Liver (tissue), 7 donors: ENCODE measurements at regions not wholly inside any gene's neighbourhood (a gene's known extent, or its start where the extent isn't known, plus 50 kb on each side); places are given as distances from the start of the nearest gene placed in this dataset.

Experiments used
- DNase-seq: peaks from one replicate; pipeline ENCODE4 v3.0.0-alpha.2; 2017; ENCODE audit warnings: low spot score
- H3K27ac ChIP-seq, 2 donors: one replicate each; pipeline ENCODE4 v1.7.0; 2013; ENCODE audit warnings: inconsistent platforms in 2 of 2, low read length in 2 of 2, control low read depth in 1 of 2, low read depth in 1 of 2, mild to moderate bottlenecking in 1 of 2
- H3K27me3 ChIP-seq, 4 donors: one replicate each; pipeline versions ENCODE4 v1.6.1 to v1.7.0; 2013; ENCODE audit warnings: low read length in 3 of 4, inconsistent platforms in 1 of 4, mild to moderate bottlenecking in 1 of 4, moderate library complexity in 1 of 4; ENCODE audit not compliant: control insufficient read depth in 4 of 4, insufficient read depth in 4 of 4
- H3K36me3 ChIP-seq, 4 donors: one replicate each; pipeline versions ENCODE4 v1.6.1 to v1.7.0; 2013; ENCODE audit warnings: low read length in 3 of 4, mild to moderate bottlenecking in 3 of 4, low read depth in 1 of 4, moderate library complexity in 1 of 4; ENCODE audit not compliant: control insufficient read depth in 4 of 4, insufficient read depth in 3 of 4
- H3K4me1 ChIP-seq, 4 donors: one replicate each; pipeline versions ENCODE4 v1.6.1 to v1.7.0; 2013; ENCODE audit warnings: low read length in 3 of 4, mild to moderate bottlenecking in 3 of 4, moderate library complexity in 1 of 4; ENCODE audit not compliant: control insufficient read depth in 4 of 4, insufficient read depth in 4 of 4
- H3K4me3 ChIP-seq, 3 donors: one replicate each; pipeline versions ENCODE4 v1.6.1 to v1.7.0; 2013; ENCODE audit warnings: low read length in 3 of 3, control low read depth in 1 of 3, low read depth in 1 of 3, mild to moderate bottlenecking in 1 of 3
- H3K9ac ChIP-seq, 2 donors: one replicate each; pipeline ENCODE4 v1.7.0; 2013; ENCODE audit warnings: low read length in 2 of 2, mild to moderate bottlenecking in 2 of 2, moderate library complexity in 2 of 2, control low read depth in 1 of 2, low read depth in 1 of 2
- H3K9me3 ChIP-seq, 4 donors: one replicate each; pipeline versions ENCODE4 v1.6.1 to v1.7.0; 2013; ENCODE audit warnings: low read length in 3 of 4; ENCODE audit not compliant: control insufficient read depth in 4 of 4
- ATF3 ChIP-seq: IDR thresholded peaks from 2 replicates; pipeline ENCODE4 v1.6.1; 2016; ENCODE audit warnings: antibody characterized with exemption
- EGR1 ChIP-seq, 2 donors: IDR thresholded peaks; 2 replicates each; pipeline ENCODE4 v1.6.1; 2016 to 2018; ENCODE audit warnings: antibody characterized with exemption in 2 of 2, low read depth in 2 of 2
- FOXA1 ChIP-seq: IDR thresholded peaks from 2 replicates; pipeline ENCODE4 v1.6.1; 2016; ENCODE audit warnings: antibody characterized with exemption
- HNF4A ChIP-seq, 2 donors: conservative IDR thresholded peaks; 2 replicates each; pipeline ENCODE4 v1.6.1; 2016; ENCODE audit warnings: antibody characterized with exemption in 2 of 2, mild to moderate bottlenecking in 2 of 2
- HNF4G ChIP-seq: IDR thresholded peaks from 2 replicates; pipeline ENCODE4 v1.6.1; 2016; ENCODE audit warnings: antibody characterized with exemption
- JUND ChIP-seq, 2 donors: IDR thresholded peaks; 2 replicates each; pipeline ENCODE4 v1.6.1; 2016; ENCODE audit warnings: antibody characterized with exemption in 2 of 2
- NR2F2 ChIP-seq: IDR thresholded peaks from 2 replicates; pipeline ENCODE4 v1.6.1; 2016; ENCODE audit warnings: antibody characterized with exemption
- RAD21 ChIP-seq, 2 donors: IDR thresholded peaks; 2 replicates each; pipeline ENCODE4 v1.6.1; 2016; ENCODE audit warnings: antibody characterized with exemption in 2 of 2, mild to moderate bottlenecking in 2 of 2
- RXRA ChIP-seq, 2 donors: IDR thresholded peaks; 2 replicates each; pipeline ENCODE4 v1.6.1; 2017 to 2018; ENCODE audit warnings: antibody characterized with exemption in 2 of 2, mild to moderate bottlenecking in 1 of 2
- SP1 ChIP-seq: IDR thresholded peaks from 2 replicates; pipeline ENCODE4 v1.6.1; 2018; ENCODE audit warnings: antibody characterized with exemption, mild to moderate bottlenecking
- TAF1 ChIP-seq: conservative IDR thresholded peaks from 2 replicates; pipeline ENCODE4 v1.6.1; 2016; ENCODE audit warnings: antibody characterized with exemption, mild to moderate bottlenecking
- YY1 ChIP-seq: IDR thresholded peaks from 2 replicates; pipeline ENCODE4 v1.6.1; 2016; ENCODE audit warnings: antibody characterized with exemption, mild to moderate bottlenecking
- WGBS: extraction: QIAGEN DNeasy Blood & Tissue Kit; methylation state at CpG from one replicate; pipeline ENCODE4 v1.1.7; 2013; 5-methylcytosine and 5-hydroxymethylcytosine counted together
- TF ChIP-seq, protein P1 (sequence below): IDR thresholded peaks from 2 replicates; pipeline ENCODE4 v1.6.1; 2016; ENCODE audit warnings: antibody characterized with exemption
- TF ChIP-seq, protein P2 (sequence below): IDR thresholded peaks from 2 replicates; pipeline ENCODE4 v1.6.1; 2016; ENCODE audit warnings: antibody characterized with exemption, mild to moderate bottlenecking
- TF ChIP-seq, protein P3 (sequence below): IDR thresholded peaks from 2 replicates; pipeline ENCODE4 v1.6.1; 2016; ENCODE audit warnings: antibody characterized with exemption
- donor health status: healthy.
- donor health status: healthy.
- donor health status: healthy.
- donor health status: healthy.

- Histone ChIP-seq H3K27me3 (no peaks in the 10 kb centered on the region), H3K4me1 (no peaks in the 10 kb centered on the region)
- no peak for TF ChIP-seq YY1
- TF ChIP-seq EGR1 (IDR thresholded peaks at IDR 0.05; ENCODE audit: low read depth in 2 of 2) = no peak
- no peak for TF ChIP-seq RXRA (IDR thresholded peaks at IDR 0.05)
- no peak for TF ChIP-seq HNF4G
- TF ChIP-seq, protein P1, sequence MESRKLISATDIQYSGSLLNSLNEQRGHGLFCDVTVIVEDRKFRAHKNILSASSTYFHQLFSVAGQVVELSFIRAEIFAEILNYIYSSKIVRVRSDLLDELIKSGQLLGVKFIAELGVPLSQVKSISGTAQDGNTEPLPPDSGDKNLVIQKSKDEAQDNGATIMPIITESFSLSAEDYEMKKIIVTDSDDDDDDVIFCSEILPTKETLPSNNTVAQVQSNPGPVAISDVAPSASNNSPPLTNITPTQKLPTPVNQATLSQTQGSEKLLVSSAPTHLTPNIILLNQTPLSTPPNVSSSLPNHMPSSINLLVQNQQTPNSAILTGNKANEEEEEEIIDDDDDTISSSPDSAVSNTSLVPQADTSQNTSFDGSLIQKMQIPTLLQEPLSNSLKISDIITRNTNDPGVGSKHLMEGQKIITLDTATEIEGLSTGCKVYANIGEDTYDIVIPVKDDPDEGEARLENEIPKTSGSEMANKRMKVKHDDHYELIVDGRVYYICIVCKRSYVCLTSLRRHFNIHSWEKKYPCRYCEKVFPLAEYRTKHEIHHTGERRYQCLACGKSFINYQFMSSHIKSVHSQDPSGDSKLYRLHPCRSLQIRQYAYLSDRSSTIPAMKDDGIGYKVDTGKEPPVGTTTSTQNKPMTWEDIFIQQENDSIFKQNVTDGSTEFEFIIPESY = no peak
- TF ChIP-seq, protein P2, sequence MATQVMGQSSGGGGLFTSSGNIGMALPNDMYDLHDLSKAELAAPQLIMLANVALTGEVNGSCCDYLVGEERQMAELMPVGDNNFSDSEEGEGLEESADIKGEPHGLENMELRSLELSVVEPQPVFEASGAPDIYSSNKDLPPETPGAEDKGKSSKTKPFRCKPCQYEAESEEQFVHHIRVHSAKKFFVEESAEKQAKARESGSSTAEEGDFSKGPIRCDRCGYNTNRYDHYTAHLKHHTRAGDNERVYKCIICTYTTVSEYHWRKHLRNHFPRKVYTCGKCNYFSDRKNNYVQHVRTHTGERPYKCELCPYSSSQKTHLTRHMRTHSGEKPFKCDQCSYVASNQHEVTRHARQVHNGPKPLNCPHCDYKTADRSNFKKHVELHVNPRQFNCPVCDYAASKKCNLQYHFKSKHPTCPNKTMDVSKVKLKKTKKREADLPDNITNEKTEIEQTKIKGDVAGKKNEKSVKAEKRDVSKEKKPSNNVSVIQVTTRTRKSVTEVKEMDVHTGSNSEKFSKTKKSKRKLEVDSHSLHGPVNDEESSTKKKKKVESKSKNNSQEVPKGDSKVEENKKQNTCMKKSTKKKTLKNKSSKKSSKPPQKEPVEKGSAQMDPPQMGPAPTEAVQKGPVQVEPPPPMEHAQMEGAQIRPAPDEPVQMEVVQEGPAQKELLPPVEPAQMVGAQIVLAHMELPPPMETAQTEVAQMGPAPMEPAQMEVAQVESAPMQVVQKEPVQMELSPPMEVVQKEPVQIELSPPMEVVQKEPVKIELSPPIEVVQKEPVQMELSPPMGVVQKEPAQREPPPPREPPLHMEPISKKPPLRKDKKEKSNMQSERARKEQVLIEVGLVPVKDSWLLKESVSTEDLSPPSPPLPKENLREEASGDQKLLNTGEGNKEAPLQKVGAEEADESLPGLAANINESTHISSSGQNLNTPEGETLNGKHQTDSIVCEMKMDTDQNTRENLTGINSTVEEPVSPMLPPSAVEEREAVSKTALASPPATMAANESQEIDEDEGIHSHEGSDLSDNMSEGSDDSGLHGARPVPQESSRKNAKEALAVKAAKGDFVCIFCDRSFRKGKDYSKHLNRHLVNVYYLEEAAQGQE = no peak
- TF ChIP-seq, protein P3, sequence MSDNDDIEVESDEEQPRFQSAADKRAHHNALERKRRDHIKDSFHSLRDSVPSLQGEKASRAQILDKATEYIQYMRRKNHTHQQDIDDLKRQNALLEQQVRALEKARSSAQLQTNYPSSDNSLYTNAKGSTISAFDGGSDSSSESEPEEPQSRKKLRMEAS = no peak
- TF ChIP-seq JUND (IDR thresholded peaks at IDR 0.05) = no peak
- TF ChIP-seq NR2F2 = no peak
- no peak for TF ChIP-seq FOXA1
- no peak for TF ChIP-seq RAD21 (IDR thresholded peaks at IDR 0.05)
- no peak for TF ChIP-seq HNF4A (conservative IDR thresholded peaks at IDR 0.05)
- no peak for TF ChIP-seq ATF3
- TF ChIP-seq SP1 = no peak
Observed at GRCh38 chr16:89036776-89037175, 56.9 kb upstream of the ACSF3 start.

GRCh38 chr16:89037261-89038152 lies 56.1 kb upstream of the ACSF3 start:
- H3K36me3 ChIP-seq = no peaks in the 10 kb centered on the region
- no peak overlapping the region for H3K9ac ChIP-seq
- DNase-seq = peak; percentile 52
- no peak overlapping the region for H3K4me3 ChIP-seq
- no peaks in the 10 kb centered on the region for H3K27me3 ChIP-seq
- H3K4me1 ChIP-seq = no peaks in the 10 kb centered on the region
- no peaks in the 10 kb centered on the region for H3K9me3 ChIP-seq
- TF ChIP-seq, protein P2 = peak; percentile 98
- no peak for TF ChIP-seq TAF1
- no peak overlapping the region for H3K27ac ChIP-seq
- WGBS = 48% methylated on average over 30 of the region's 30 CpGs

More at GRCh38 chr16:89036776-89037175, 56.9 kb upstream of the ACSF3 start:
- Histone ChIP-seq H3K36me3 (no peaks in the 10 kb centered on the region), H3K9ac (no peak overlapping the region), H3K4me3 (no peak overlapping the region), H3K9me3 (no peaks in the 10 kb centered on the region), H3K27ac (no peak overlapping the region)
- 83% methylated on average over 15 of the region's 15 CpGs for WGBS
- DNase-seq = no peak
